Activated naive CD4-positive, alpha-beta T cell treated with anti-CD3 and anti-CD28 coated beads for 36 hours (primary cell): ENCODE measurements at regions not wholly inside any gene's neighbourhood (a gene's known extent, or its start where the extent isn't known, plus 50 kb on each side); places are given as distances from the start of the nearest gene placed in this dataset.

Experiments used
- CTCF ChIA-PET: fragments of 350-600 bp; sonication (Branson Sonifier 250); formaldehyde crosslinking; loops from one replicate; lab custom pipeline; 2021; ENCODE audit warnings: antibody characterized with exemption; lab: Charles Lee
- DNase-seq: peaks from one replicate; pipeline ENCODE4 v3.0.0-alpha.2; 2020
- H3K27ac Mint-ChIP-seq: one replicate; pipeline ENCODE4 v1.8.0; 2021; ENCODE audit warnings: mild to moderate bottlenecking, mixed read lengths
- H3K27me3 Mint-ChIP-seq: one replicate; pipeline ENCODE4 v1.8.0; 2021; ENCODE audit warnings: low read depth, mixed read lengths
- H3K36me3 Mint-ChIP-seq: one replicate; pipeline ENCODE4 v1.8.0; 2021; ENCODE audit warnings: low read depth, mixed read lengths
- H3K4me1 Mint-ChIP-seq: one replicate; pipeline ENCODE4 v1.8.0; 2021; ENCODE audit warnings: low read depth, mixed read lengths
- H3K4me3 Mint-ChIP-seq: one replicate; pipeline ENCODE4 v1.8.0; 2021; ENCODE audit warnings: mild to moderate bottlenecking, moderate library complexity, mixed read lengths
- H3K9me3 Mint-ChIP-seq: one replicate; pipeline ENCODE4 v1.8.0; 2021; ENCODE audit warnings: mixed read lengths
- intact Hi-C: fragments of 100-400 bp; cut with micrococcal nuclease; formaldehyde crosslinking; loops from one replicate; pipeline ENCODE4 v1.15.1; 2023

- Mint-ChIP-seq H3K27me3 (no peaks in the 10 kb centered on the region), H3K4me1 (no peaks in the 10 kb centered on the region), H3K36me3 (no peaks in the 10 kb centered on the region), H3K27ac (no peak overlapping the region), H3K9me3 (peaks cover 8% of the 10 kb centered on the region), H3K4me3 (no peak overlapping the region)
- CTCF ChIA-PET: no interaction called here
- intact Hi-C loops: no loop called here
- DNase-seq: no peak
Measured at GRCh38 chr13:74868049-74868448, 613.9 kb downstream of the TBC1D4 start.

- Mint-ChIP-seq H3K27ac (no peak overlapping the region), H3K4me1 (no peaks in the 10 kb centered on the region), H3K4me3 (no peak overlapping the region), H3K9me3 (peaks cover 8% of the 10 kb centered on the region), H3K27me3 (peaks cover 3% of the 10 kb centered on the region), H3K36me3 (no peaks in the 10 kb centered on the region)
- no peak for DNase-seq
- CTCF ChIA-PET: no interaction called here
- intact Hi-C loops: no loop called here
Measured at GRCh38 chr13:74867460-74867859, 614.5 kb downstream of the TBC1D4 start.

- Mint-ChIP-seq H3K4me3 (no peak overlapping the region), H3K27me3 (peaks cover 4% of the 10 kb centered on the region), H3K9me3 (peaks cover 8% of the 10 kb centered on the region), H3K27ac (no peak overlapping the region), H3K36me3 (no peaks in the 10 kb centered on the region), H3K4me1 (no peaks in the 10 kb centered on the region)
- CTCF ChIA-PET: no interaction called here
- DNase-seq: no peak
- intact Hi-C loops: no loop called here
Measured at GRCh38 chr13:74866101-74866500, 615.9 kb downstream of the TBC1D4 start.

- peaks cover 4% of the 10 kb centered on the region for H3K27me3 Mint-ChIP-seq
- no peaks in the 10 kb centered on the region for H3K4me1 Mint-ChIP-seq
- CTCF ChIA-PET: no interaction called here
Measured at GRCh38 chr13:74865656-74866055, 616.3 kb downstream of the TBC1D4 start.

GRCh38 chr13:74860789-74861188, 621.2 kb downstream of the TBC1D4 start:
- H3K4me3 Mint-ChIP-seq: no peak overlapping the region
- no peaks in the 10 kb centered on the region for H3K4me1 Mint-ChIP-seq
- H3K27ac Mint-ChIP-seq: no peak overlapping the region
- H3K36me3 Mint-ChIP-seq: peaks cover 2% of the 10 kb centered on the region
- H3K9me3 Mint-ChIP-seq: peaks cover 4% of the 10 kb centered on the region
- H3K27me3 Mint-ChIP-seq: peaks cover 8% of the 10 kb centered on the region
- CTCF ChIA-PET: no interaction called here
- DNase-seq: no peak
- intact Hi-C loops: no loop called here

More at GRCh38 chr13:74865656-74866055, 616.3 kb downstream of the TBC1D4 start:
- Mint-ChIP-seq H3K9me3 (peaks cover 8% of the 10 kb centered on the region), H3K4me3 (no peak overlapping the region), H3K36me3 (no peaks in the 10 kb centered on the region), H3K27ac (no peak overlapping the region)
- DNase-seq: no peak
- intact Hi-C loops: no loop called here

- Mint-ChIP-seq H3K4me1 (no peaks in the 10 kb centered on the region), H3K4me3 (no peak overlapping the region), H3K27ac (no peak overlapping the region), H3K9me3 (peaks cover 4% of the 10 kb centered on the region), H3K27me3 (peaks cover 13% of the 10 kb centered on the region), H3K36me3 (no peaks in the 10 kb centered on the region)
- CTCF ChIA-PET: no interaction called here
- DNase-seq: no peak
- intact Hi-C loops: no loop called here
Measured at GRCh38 chr13:74850893-74851292, 631.1 kb downstream of the TBC1D4 start.

- H3K4me1 Mint-ChIP-seq: no peaks in the 10 kb centered on the region
- DNase-seq: no peak
- no peaks in the 10 kb centered on the region for H3K9me3 Mint-ChIP-seq
- no peaks in the 10 kb centered on the region for H3K36me3 Mint-ChIP-seq
- intact Hi-C loops: no loop called here
- H3K27ac Mint-ChIP-seq: no peak overlapping the region
- peaks cover 11% of the 10 kb centered on the region for H3K27me3 Mint-ChIP-seq
- CTCF ChIA-PET: no interaction called here
- no peak overlapping the region for H3K4me3 Mint-ChIP-seq
Measured at GRCh38 chr13:74847966-74848365, 634.0 kb downstream of the TBC1D4 start.

GRCh38 chr13:74845806-74846205, 636.2 kb downstream of the TBC1D4 start:
- Mint-ChIP-seq H3K27me3 (peaks cover 11% of the 10 kb centered on the region), H3K4me1 (no peaks in the 10 kb centered on the region), H3K4me3 (no peak overlapping the region), H3K9me3 (no peaks in the 10 kb centered on the region), H3K36me3 (no peaks in the 10 kb centered on the region), H3K27ac (no peak overlapping the region)
- CTCF ChIA-PET: no interaction called here
- DNase-seq: no peak
- intact Hi-C loops: no loop called here

GRCh38 chr13:74841651-74842050, 640.3 kb downstream of the TBC1D4 start:
- no peaks in the 10 kb centered on the region for H3K9me3 Mint-ChIP-seq
- intact Hi-C loops: no loop called here
- DNase-seq: no peak
- H3K27ac Mint-ChIP-seq: no peak overlapping the region
- CTCF ChIA-PET: no interaction called here
- no peaks in the 10 kb centered on the region for H3K4me1 Mint-ChIP-seq
- peaks cover 7% of the 10 kb centered on the region for H3K27me3 Mint-ChIP-seq
- no peaks in the 10 kb centered on the region for H3K36me3 Mint-ChIP-seq
- no peak overlapping the region for H3K4me3 Mint-ChIP-seq

- no peak overlapping the region for H3K4me3 Mint-ChIP-seq
- no peak for DNase-seq
- H3K4me1 Mint-ChIP-seq: no peaks in the 10 kb centered on the region
- H3K36me3 Mint-ChIP-seq: no peaks in the 10 kb centered on the region
- no peaks in the 10 kb centered on the region for H3K9me3 Mint-ChIP-seq
- H3K27me3 Mint-ChIP-seq: peaks cover 7% of the 10 kb centered on the region
- CTCF ChIA-PET: no interaction called here
- H3K27ac Mint-ChIP-seq: no peak overlapping the region
- intact Hi-C loops: no loop called here
Measured at GRCh38 chr13:74841123-74841522, 640.8 kb downstream of the TBC1D4 start.

GRCh38 chr13:74839656-74840055, 642.3 kb downstream of the TBC1D4 start:
- H3K4me3 Mint-ChIP-seq: no peak overlapping the region
- H3K9me3 Mint-ChIP-seq: no peaks in the 10 kb centered on the region
- intact Hi-C loops: no loop called here
- H3K36me3 Mint-ChIP-seq: no peaks in the 10 kb centered on the region
- H3K4me1 Mint-ChIP-seq: no peaks in the 10 kb centered on the region
- H3K27me3 Mint-ChIP-seq: peaks cover 4% of the 10 kb centered on the region
- H3K27ac Mint-ChIP-seq: no peak overlapping the region
- CTCF ChIA-PET: no interaction called here
- DNase-seq: no peak

GRCh38 chr13:74838096-74838495, 643.9 kb downstream of the TBC1D4 start:
- no peaks in the 10 kb centered on the region for H3K9me3 Mint-ChIP-seq
- no peak overlapping the region for H3K4me3 Mint-ChIP-seq
- DNase-seq: no peak
- H3K36me3 Mint-ChIP-seq: no peaks in the 10 kb centered on the region
- intact Hi-C loops: no loop called here
- CTCF ChIA-PET: interaction anchor here (1.2 kb wide), 1 partner anchor 45 kb away, joined by 3 read pairs; no protein-coding TSS in a partner anchor
- no peaks in the 10 kb centered on the region for H3K4me1 Mint-ChIP-seq
- H3K27me3 Mint-ChIP-seq: no peaks in the 10 kb centered on the region
- no peak overlapping the region for H3K27ac Mint-ChIP-seq

- Mint-ChIP-seq H3K27me3 (no peaks in the 10 kb centered on the region), H3K27ac (no peak overlapping the region), H3K4me1 (no peaks in the 10 kb centered on the region), H3K4me3 (no peak overlapping the region), H3K36me3 (no peaks in the 10 kb centered on the region), H3K9me3 (no peaks in the 10 kb centered on the region)
- intact Hi-C loops: no loop called here
- CTCF ChIA-PET: interaction anchor here (1.2 kb wide), 1 partner anchor 46 kb away, joined by 3 read pairs; no protein-coding TSS in a partner anchor
- no peak for DNase-seq
Measured at GRCh38 chr13:74836628-74837027, 645.3 kb downstream of the TBC1D4 start.

- H3K27ac Mint-ChIP-seq: no peak overlapping the region
- no peaks in the 10 kb centered on the region for H3K4me1 Mint-ChIP-seq
- no peaks in the 10 kb centered on the region for H3K9me3 Mint-ChIP-seq
- intact Hi-C loops: no loop called here
- no peaks in the 10 kb centered on the region for H3K36me3 Mint-ChIP-seq
- no peak for DNase-seq
- peaks cover 4% of the 10 kb centered on the region for H3K27me3 Mint-ChIP-seq
- no peak overlapping the region for H3K4me3 Mint-ChIP-seq
- CTCF ChIA-PET: no interaction called here
Measured at GRCh38 chr13:74835579-74835978, 646.4 kb downstream of the TBC1D4 start.
